HG03066 (cell line): ENCODE measurements at regions not wholly inside any gene's neighbourhood (a gene's known extent, or its start where the extent isn't known, plus 50 kb on each side); places are given as distances from the start of the nearest gene placed in this dataset.
"Not testable (repeated sequence)": the region's sequence is repeated elsewhere in the genome, so short reads cannot be mapped to it uniquely, and the experiment has no call there.

ENCODE experiments used
- ATAC-seq: cut with Tn5 transposase; IDR thresholded peaks from one replicate; pipeline ENCODE4 v1.9.1; 2021; ENCODE audit warnings: low read depth; ENCODE audit not compliant: unreplicated experiment

GRCh38 chr6:169921853-169922824 is 170.7 kb downstream of the ERMARD start:
- no peak for ATAC-seq

GRCh38 chr6:169921217-169921616 is 169.8 kb downstream of the ERMARD start:
- ATAC-seq: no peak

- ATAC-seq: no peak
Observed at GRCh38 chr6:169920359-169921020, 169.1 kb downstream of the ERMARD start.

GRCh38 chr6:169918954-169919549 is 167.6 kb downstream of the ERMARD start:
- ATAC-seq: no peak

GRCh38 chr6:169918239-169918953 is 167.0 kb downstream of the ERMARD start:
- no peak for ATAC-seq

- no peak for ATAC-seq
Observed at GRCh38 chr6:169917153-169917552, 165.7 kb downstream of the ERMARD start.

GRCh38 chr6:169915769-169916550 is 164.5 kb downstream of the ERMARD start:
- no peak for ATAC-seq

- ATAC-seq: not testable (repeated sequence)
Observed at GRCh38 chr6:169913745-169914144, 162.3 kb downstream of the ERMARD start.

- no peak for ATAC-seq
Observed at GRCh38 chr6:169913096-169913638, 161.7 kb downstream of the ERMARD start.

- no peak for ATAC-seq
Observed at GRCh38 chr6:169912266-169913095, 161.1 kb downstream of the ERMARD start.

GRCh38 chr6:169911264-169912263 is 160.1 kb downstream of the ERMARD start:
- no peak for ATAC-seq

GRCh38 chr6:169909113-169909512 is 157.7 kb downstream of the ERMARD start:
- no peak for ATAC-seq

GRCh38 chr6:169908403-169908933 is 157.0 kb downstream of the ERMARD start:
- no peak for ATAC-seq

- ATAC-seq: no peak
Observed at GRCh38 chr6:169907419-169908115, 156.1 kb downstream of the ERMARD start.

GRCh38 chr6:169906688-169907418 is 155.4 kb downstream of the ERMARD start:
- ATAC-seq: no peak
